Neuronal stem cell (in vitro differentiated cells): ENCODE measurements at regions not wholly inside any gene's neighbourhood (a gene's known extent, or its start where the extent isn't known, plus 50 kb on each side); places are given as distances from the start of the nearest gene placed in this dataset.
"Not testable (repeated sequence)": the region's sequence is repeated elsewhere in the genome, so short reads cannot be mapped to it uniquely, and the experiment has no call there.

Source experiments
- DNase-seq: peaks from one replicate; pipeline ENCODE4 v3.0.0-alpha.2; 2013; ENCODE audit warnings: low spot score
- H2AFZ ChIP-seq: one replicate; pipeline ENCODE4 v1.6.1; 2013; ENCODE audit warnings: mild to moderate bottlenecking, low read length, inconsistent platforms
- H2AK5ac ChIP-seq: 2 replicates; pipeline ENCODE4 v1.6.1; 2013; ENCODE audit warnings: low read depth, mild to moderate bottlenecking, inconsistent platforms, low read length, moderate library complexity, mixed read lengths
- H2BK120ac ChIP-seq: 2 replicates; pipeline ENCODE4 v1.6.1; 2013; ENCODE audit warnings: low read depth, mild to moderate bottlenecking, inconsistent platforms, low read length, moderate library complexity, mixed read lengths
- H2BK12ac ChIP-seq: one replicate; pipeline ENCODE4 v1.6.1; 2013; ENCODE audit warnings: low read length, inconsistent platforms
- H2BK15ac ChIP-seq: 2 replicates; pipeline ENCODE4 v1.6.1; 2013; ENCODE audit warnings: mild to moderate bottlenecking, low read length, inconsistent platforms, mixed read lengths
- H2BK5ac ChIP-seq: one replicate; pipeline ENCODE4 v1.6.1; 2013; ENCODE audit warnings: inconsistent platforms, mild to moderate bottlenecking, low read length, moderate library complexity
- H3K14ac ChIP-seq: one replicate; pipeline ENCODE4 v1.6.1; 2013; ENCODE audit warnings: low read length, inconsistent platforms
- H3K18ac ChIP-seq: 2 replicates; pipeline ENCODE4 v1.6.1; 2013; ENCODE audit warnings: low read length, inconsistent platforms
- H3K23ac ChIP-seq: 2 replicates; pipeline ENCODE4 v1.6.1; 2013; ENCODE audit warnings: low read depth, mild to moderate bottlenecking, mixed read lengths, low read length, inconsistent platforms; ENCODE audit not compliant: poor library complexity
- H3K27ac ChIP-seq: replicated peaks from 3 replicates; pipeline ENCODE4 v1.5.1; 2013; ENCODE audit warnings: low read length, inconsistent platforms
- H3K27me3 ChIP-seq, 3 experiments: 2 replicates each; pipeline ENCODE4 v1.6.1; 2013; ENCODE audit warnings: low read length in 3 of 3, mild to moderate bottlenecking in 2 of 3, inconsistent platforms in 1 of 3, low read depth in 1 of 3, mixed read lengths in 1 of 3, moderate library complexity in 1 of 3; ENCODE audit not compliant: control insufficient read depth in 3 of 3, insufficient read depth in 3 of 3
- H3K36me3 ChIP-seq, 2 donors: replicated peaks in 1 of 2; 2 replicates each; pipeline ENCODE4 v1.6.1; 2013; ENCODE audit warnings: low read length in 2 of 2; ENCODE audit not compliant: control insufficient read depth in 2 of 2, insufficient read depth in 2 of 2
- H3K4ac ChIP-seq: 2 replicates; pipeline ENCODE4 v1.6.1; 2013; ENCODE audit warnings: inconsistent platforms, mild to moderate bottlenecking, low read length, moderate library complexity
- H3K4me1 ChIP-seq, 2 donors: 1 replicate in 1 of 2; 2 replicates in 1 of 2; pipeline ENCODE4 v1.6.1; 2013; ENCODE audit warnings: low read length in 2 of 2, low read depth in 1 of 2; ENCODE audit not compliant: control insufficient read depth in 2 of 2, insufficient read depth in 1 of 2
- H3K4me2 ChIP-seq: one replicate; pipeline ENCODE4 v1.6.1; 2013; ENCODE audit warnings: mild to moderate bottlenecking, low read length, inconsistent platforms; ENCODE audit not compliant: insufficient read depth, poor library complexity, severe bottlenecking
- H3K4me3 ChIP-seq, 2 donors: 2 replicates each; pipeline ENCODE4 v1.5.1; 2013; ENCODE audit warnings: low read length in 2 of 2, mild to moderate bottlenecking in 2 of 2, inconsistent platforms in 1 of 2, moderate library complexity in 1 of 2
- H3K79me1 ChIP-seq: one replicate; pipeline ENCODE4 v1.6.1; 2013; ENCODE audit warnings: low read depth, mild to moderate bottlenecking, inconsistent platforms, low read length, moderate library complexity
- H3K9ac ChIP-seq: one replicate; pipeline ENCODE4 v1.6.1; 2013; ENCODE audit warnings: mild to moderate bottlenecking, low read depth, low read length, inconsistent platforms; ENCODE audit not compliant: poor library complexity
- H3K9me3 ChIP-seq, 2 donors: replicated peaks in 1 of 2; 2 replicates each; pipeline versions ENCODE3 to v1.6.1; 2013; ENCODE audit warnings: low read length in 2 of 2, mild to moderate bottlenecking in 2 of 2, inconsistent platforms in 1 of 2, low read depth in 1 of 2, mixed read lengths in 1 of 2, moderate library complexity in 1 of 2; ENCODE audit not compliant: control insufficient read depth in 2 of 2, insufficient read depth in 1 of 2
- H4K8ac ChIP-seq: one replicate; pipeline ENCODE4 v1.6.1; 2013; ENCODE audit warnings: low read depth, mild to moderate bottlenecking, inconsistent platforms, low read length, moderate library complexity
- H4K91ac ChIP-seq: one replicate; pipeline ENCODE4 v1.6.1; 2013; ENCODE audit warnings: low read length, low read depth, mild to moderate bottlenecking, inconsistent platforms; ENCODE audit not compliant: poor library complexity
- WGBS, 2 donors: extraction: QIAGEN DNeasy Blood & Tissue Kit; methylation state at CpG; one replicate each; pipeline ENCODE4 v1.1.7; 2013; ENCODE audit warnings: missing lambda C conversion rate in 2 of 2, mixed read lengths in 1 of 2; ENCODE audit not compliant: insufficient read length in 2 of 2, insufficient replicate concordance in 1 of 2; ENCODE audit errors: extremely low coverage in 2 of 2; 5-methylcytosine and 5-hydroxymethylcytosine counted together

- H3K9ac ChIP-seq: no peak overlapping the region
- no CpG with 5 or more reads among the region's 3 CpGs for WGBS, 2 donors
- no peak overlapping the region for H4K8ac ChIP-seq
These were observed 184.5 kb upstream of the CNTNAP5 start for GRCh38 chr2:123840574-123840973.

GRCh38 chr2:123851281-123851680 lies 173.8 kb upstream of the CNTNAP5 start:
- no peak for DNase-seq
- WGBS, 2 donors: no CpG with 5 or more reads among the region's 1 CpG
- H2BK12ac ChIP-seq: no peak overlapping the region

More at GRCh38 chr2:123840574-123840973, 184.5 kb upstream of the CNTNAP5 start:
- Histone ChIP-seq H2BK12ac (no peak overlapping the region), H3K18ac (no peak overlapping the region), H2BK15ac (no peak overlapping the region), H2BK120ac (no peak overlapping the region), H2AK5ac (no peak overlapping the region), H3K27me3 (no peaks in the 10 kb centered on the region), H3K14ac (no peak overlapping the region), H3K4me2 (no peak overlapping the region), H3K4me1 (no peaks in the 10 kb centered on the region), H3K27ac (no peak overlapping the region), H2AFZ (no peak overlapping the region), H3K4me3 (no peak overlapping the region), H3K36me3 (no peaks in the 10 kb centered on the region), H4K91ac (no peak overlapping the region), H3K4ac (no peak overlapping the region), H3K9me3 (peaks cover 0 to 1% of the 10 kb centered on the region in 2 donors), H2BK5ac (no peak overlapping the region), H3K23ac (no peak overlapping the region), H3K79me1 (no peaks in the 10 kb centered on the region)
- no peak for DNase-seq

GRCh38 chr2:123853161-123853560 lies 171.9 kb upstream of the CNTNAP5 start:
- Histone ChIP-seq H3K4me2 (no peak overlapping the region), H3K14ac (no peak overlapping the region), H3K9ac (no peak overlapping the region), H3K4ac (no peak overlapping the region), H2BK12ac (no peak overlapping the region), H2BK15ac (no peak overlapping the region), H3K23ac (no peak overlapping the region), H3K4me3 (no peak overlapping the region), H4K91ac (no peak overlapping the region), H2BK5ac (no peak overlapping the region), H3K9me3 (no peaks in the 10 kb centered on the region), H3K18ac (no peak overlapping the region), H3K4me1 (no peaks in the 10 kb centered on the region), H2AFZ (no peak overlapping the region), H3K27ac (no peak overlapping the region), H2AK5ac (no peak overlapping the region), H3K27me3 (no peaks in the 10 kb centered on the region), H3K79me1 (no peaks in the 10 kb centered on the region), H4K8ac (no peak overlapping the region), H2BK120ac (no peak overlapping the region), H3K36me3 (no peaks in the 10 kb centered on the region)
- no CpG with 5 or more reads among the region's 1 CpG for WGBS, 2 donors
- DNase-seq: no peak

More at GRCh38 chr2:123851281-123851680, 173.8 kb upstream of the CNTNAP5 start:
- Histone ChIP-seq H4K8ac (no peak overlapping the region), H3K27ac (no peak overlapping the region), H3K36me3 (no peaks in the 10 kb centered on the region), H2AK5ac (no peak overlapping the region), H2BK15ac (no peak overlapping the region), H3K79me1 (no peaks in the 10 kb centered on the region), H3K14ac (no peak overlapping the region), H3K4me1 (no peaks in the 10 kb centered on the region), H2BK5ac (no peak overlapping the region), H2BK120ac (no peak overlapping the region), H3K9me3 (no peaks in the 10 kb centered on the region), H4K91ac (no peak overlapping the region), H3K4me3 (no peak overlapping the region), H3K18ac (no peak overlapping the region), H3K4me2 (no peak overlapping the region), H3K23ac (no peak overlapping the region), H3K27me3 (no peaks in the 10 kb centered on the region), H2AFZ (no peak overlapping the region), H3K9ac (no peak overlapping the region), H3K4ac (no peak overlapping the region)

GRCh38 chr2:123859031-123859430 lies 166.1 kb upstream of the CNTNAP5 start:
- not testable (repeated sequence) for H2AK5ac ChIP-seq, H2AFZ ChIP-seq, H3K23ac ChIP-seq, H3K4me2 ChIP-seq, H3K79me1 ChIP-seq, H2BK120ac ChIP-seq, H2BK5ac ChIP-seq, H3K36me3 ChIP-seq, H2BK12ac ChIP-seq, H3K27me3 ChIP-seq, H4K8ac ChIP-seq, H3K4me3 ChIP-seq, DNase-seq, H3K9me3 ChIP-seq, H3K4ac ChIP-seq, H3K14ac ChIP-seq, H4K91ac ChIP-seq, H3K9ac ChIP-seq, H3K18ac ChIP-seq, H2BK15ac ChIP-seq, H3K27ac ChIP-seq, H3K4me1 ChIP-seq
